ENCODE measurements at regions not wholly inside any gene's neighbourhood (a gene's known extent, or its start where the extent isn't known, plus 50 kb on each side); places are given as distances from the start of the nearest gene placed in this dataset.

DNA sequence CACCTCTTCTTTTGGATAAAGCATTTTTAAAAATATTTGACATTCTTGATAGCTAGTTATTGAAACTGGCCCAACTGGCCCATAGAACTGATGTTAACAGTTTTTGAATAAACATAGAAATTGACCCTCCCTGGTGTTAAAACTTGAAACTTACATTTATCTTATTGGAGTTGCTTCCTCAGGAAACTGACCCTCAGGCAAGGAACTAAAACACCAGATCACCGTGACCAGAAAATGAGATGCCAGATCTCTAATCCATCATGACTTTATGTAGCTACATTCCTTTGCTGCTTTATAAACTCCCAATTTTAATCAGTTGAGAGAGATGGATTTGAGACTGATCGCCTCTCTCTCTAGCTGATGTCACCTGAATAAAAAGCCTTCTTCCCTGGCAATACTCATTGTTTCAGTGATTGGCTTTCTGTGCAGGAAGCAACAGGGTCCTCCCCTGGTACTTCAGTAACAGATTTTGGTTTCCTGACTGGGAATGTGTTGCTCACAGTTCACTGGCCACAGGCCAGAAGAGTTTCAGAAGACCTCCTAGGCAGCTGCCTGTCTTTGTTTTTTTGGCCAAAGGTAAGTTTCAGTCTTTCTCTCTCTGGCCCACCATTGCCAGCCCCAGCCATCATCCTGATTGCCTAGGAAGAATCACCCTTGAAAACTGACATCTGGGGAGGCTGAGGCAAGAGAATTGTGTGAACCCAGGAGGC, 212.4 kb downstream of the DTWD2 start:
- Histone ChIP-seq H3K9me3 (replicated peaks; ENCODE audit: insufficient read depth, low read length) (no peaks in the 10 kb centered on the region), H3F3A (ENCODE audit: insufficient read depth, low read length) (no peaks in the 10 kb centered on the region; the same call in 1 of the 2 replicates), H3K9ac (ENCODE audit: low read length) (no peak overlapping the region), H3K27me3 (replicated peaks; ENCODE audit: insufficient read depth, low read length) (no peaks in the 10 kb centered on the region), H2AFZ (ENCODE audit: low read length) (no peak overlapping the region), H3K4me3 (ENCODE audit: low read length) (no peak overlapping the region), H3K9me2 (replicated peaks; ENCODE audit: insufficient read depth, low read length) (no peaks in the 10 kb centered on the region), H3K4me1 (ENCODE audit: low read length) (no peaks in the 10 kb centered on the region), H3K36me3 (replicated peaks; ENCODE audit: insufficient read depth, low read length) (no peaks in the 10 kb centered on the region), H4K20me1 (ENCODE audit: insufficient read depth, low read length) (no peaks in the 10 kb centered on the region), H3K79me2 (ENCODE audit: low read length) (no peaks in the 10 kb centered on the region), H3K27ac (ENCODE audit: low read length) (no peak overlapping the region), H3K4me2 (ENCODE audit: low read depth, low read length) (no peak overlapping the region)
- TF ChIP-seq, protein P1, sequence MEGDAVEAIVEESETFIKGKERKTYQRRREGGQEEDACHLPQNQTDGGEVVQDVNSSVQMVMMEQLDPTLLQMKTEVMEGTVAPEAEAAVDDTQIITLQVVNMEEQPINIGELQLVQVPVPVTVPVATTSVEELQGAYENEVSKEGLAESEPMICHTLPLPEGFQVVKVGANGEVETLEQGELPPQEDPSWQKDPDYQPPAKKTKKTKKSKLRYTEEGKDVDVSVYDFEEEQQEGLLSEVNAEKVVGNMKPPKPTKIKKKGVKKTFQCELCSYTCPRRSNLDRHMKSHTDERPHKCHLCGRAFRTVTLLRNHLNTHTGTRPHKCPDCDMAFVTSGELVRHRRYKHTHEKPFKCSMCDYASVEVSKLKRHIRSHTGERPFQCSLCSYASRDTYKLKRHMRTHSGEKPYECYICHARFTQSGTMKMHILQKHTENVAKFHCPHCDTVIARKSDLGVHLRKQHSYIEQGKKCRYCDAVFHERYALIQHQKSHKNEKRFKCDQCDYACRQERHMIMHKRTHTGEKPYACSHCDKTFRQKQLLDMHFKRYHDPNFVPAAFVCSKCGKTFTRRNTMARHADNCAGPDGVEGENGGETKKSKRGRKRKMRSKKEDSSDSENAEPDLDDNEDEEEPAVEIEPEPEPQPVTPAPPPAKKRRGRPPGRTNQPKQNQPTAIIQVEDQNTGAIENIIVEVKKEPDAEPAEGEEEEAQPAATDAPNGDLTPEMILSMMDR (IDR thresholded peaks at IDR 0.05; ENCODE audit: low read length), result no peak
- TF ChIP-seq EZH2phosphoT487 (IDR thresholded peaks at IDR 0.05; ENCODE audit: low read length), result no peak
- TF ChIP-seq EZH2 (optimal IDR thresholded peaks at IDR 0.05; ENCODE audit: low read depth, low read length), result no peak
- DNase-seq, result peak; percentile 50

DNA sequence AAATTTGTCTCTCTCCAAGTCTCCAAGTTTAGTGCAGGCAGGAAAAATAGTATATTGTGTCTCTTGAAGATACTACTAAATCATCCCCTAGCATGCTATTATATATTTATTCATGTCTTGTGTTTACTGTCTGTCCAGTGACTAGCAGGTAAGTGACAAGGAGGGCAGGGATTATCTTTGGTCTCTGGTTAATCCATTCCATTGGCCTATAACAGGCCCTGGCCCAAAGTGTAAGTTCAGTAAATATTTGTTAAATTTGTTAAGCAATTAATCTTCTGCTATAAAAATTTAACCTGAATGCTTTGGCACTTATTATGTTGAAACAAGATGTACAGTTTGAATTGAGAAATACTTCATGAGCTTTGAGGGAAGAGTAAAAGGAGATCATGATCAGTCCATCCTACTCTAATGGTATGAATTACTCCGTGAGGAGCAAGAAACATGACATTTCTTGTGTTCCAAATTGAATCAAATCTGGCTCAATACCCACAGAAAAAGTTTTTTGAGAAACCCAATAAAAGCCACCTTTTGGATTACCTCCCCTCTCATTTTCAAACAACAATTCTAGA, 219.7 kb downstream of the DTWD2 start:
- H3K4me3 ChIP-seq (ENCODE audit: low read length), result no peak overlapping the region
- H3K9me2 ChIP-seq (replicated peaks; ENCODE audit: insufficient read depth, low read length), result no peaks in the 10 kb centered on the region
- no peak for DNase-seq
- H3K4me1 ChIP-seq (ENCODE audit: low read length), result no peaks in the 10 kb centered on the region
- no peaks in the 10 kb centered on the region for H3K9me3 ChIP-seq (replicated peaks; ENCODE audit: insufficient read depth, low read length)
- no peaks in the 10 kb centered on the region for H3K36me3 ChIP-seq (replicated peaks; ENCODE audit: insufficient read depth, low read length)
- H4K20me1 ChIP-seq (ENCODE audit: insufficient read depth, low read length), result no peaks in the 10 kb centered on the region
- TF ChIP-seq, protein P1 (IDR thresholded peaks at IDR 0.05; ENCODE audit: low read length), result no peak
- TF ChIP-seq EZH2phosphoT487 (IDR thresholded peaks at IDR 0.05; ENCODE audit: low read length), result no peak
- no peak for TF ChIP-seq EZH2 (optimal IDR thresholded peaks at IDR 0.05; ENCODE audit: low read depth, low read length)
- no peaks in the 10 kb centered on the region for H3K79me2 ChIP-seq (ENCODE audit: low read length)
- no peak overlapping the region for H2AFZ ChIP-seq (ENCODE audit: low read length)
- H3K4me2 ChIP-seq (ENCODE audit: low read depth, low read length), result no peak overlapping the region
- H3F3A ChIP-seq (ENCODE audit: insufficient read depth, low read length), result no peaks in the 10 kb centered on the region
- no peak overlapping the region for H3K9ac ChIP-seq (ENCODE audit: low read length)
- no peak overlapping the region for H3K27ac ChIP-seq (ENCODE audit: low read length)
- no peaks in the 10 kb centered on the region for H3K27me3 ChIP-seq (replicated peaks; ENCODE audit: insufficient read depth, low read length)

GRCh38 chr5:118762291-118762690, 226.1 kb downstream of the DTWD2 start:
- no peak overlapping the region for H3K9ac ChIP-seq (ENCODE audit: low read length)
- no peaks in the 10 kb centered on the region for H4K20me1 ChIP-seq (ENCODE audit: insufficient read depth, low read length)
- no peaks in the 10 kb centered on the region for H3K9me2 ChIP-seq (replicated peaks; ENCODE audit: insufficient read depth, low read length)
- H3K79me2 ChIP-seq (ENCODE audit: low read length), result no peaks in the 10 kb centered on the region
- DNase-seq, result no peak
- no peaks in the 10 kb centered on the region for H3K36me3 ChIP-seq (replicated peaks; ENCODE audit: insufficient read depth, low read length)
- TF ChIP-seq, protein P1 (IDR thresholded peaks at IDR 0.05; ENCODE audit: low read length), result no peak
- no peak for TF ChIP-seq EZH2phosphoT487 (IDR thresholded peaks at IDR 0.05; ENCODE audit: low read length)
- TF ChIP-seq EZH2 (optimal IDR thresholded peaks at IDR 0.05; ENCODE audit: low read depth, low read length), result no peak
- no peak overlapping the region for H3K27ac ChIP-seq (ENCODE audit: low read length)
- no peaks in the 10 kb centered on the region for H3K4me1 ChIP-seq (ENCODE audit: low read length)
- no peak overlapping the region for H3K4me3 ChIP-seq (ENCODE audit: low read length)
- no peak overlapping the region for H2AFZ ChIP-seq (ENCODE audit: low read length)
- H3K27me3 ChIP-seq (replicated peaks; ENCODE audit: insufficient read depth, low read length), result no peaks in the 10 kb centered on the region
- H3K9me3 ChIP-seq (replicated peaks; ENCODE audit: insufficient read depth, low read length), result no peaks in the 10 kb centered on the region
- H3F3A ChIP-seq (ENCODE audit: insufficient read depth, low read length), result no peaks in the 10 kb centered on the region
- H3K4me2 ChIP-seq (ENCODE audit: low read depth, low read length), result no peak overlapping the region
